ENCODE measurements at regions not wholly inside any gene's neighbourhood (a gene's known extent, or its start where the extent isn't known, plus 50 kb on each side); places are given as distances from the start of the nearest gene placed in this dataset.

- no peak overlapping the region for H3K4me3 ChIP-seq (ENCODE audit: low read depth, low read length)
Observed at GRCh38 chr3:99176169-99176964, 274.9 kb upstream of the DCBLD2 start.

GRCh38 chr3:99175276-99175812 is 273.8 kb upstream of the DCBLD2 start:
- H3K4me3 ChIP-seq (ENCODE audit: low read depth, low read length), result no peak overlapping the region
- DNase-seq (ENCODE audit: low read depth), result no peak

More at GRCh38 chr3:99176169-99176964, 274.9 kb upstream of the DCBLD2 start:
- DNase-seq (ENCODE audit: low read depth), result no peak

GRCh38 chr3:99172736-99173657 is 271.5 kb upstream of the DCBLD2 start:
- DNase-seq (ENCODE audit: low read depth), result peak; percentile 41
- no peak overlapping the region for H3K4me3 ChIP-seq (ENCODE audit: low read depth, low read length)

GRCh38 chr3:99171800-99172199 is 270.3 kb upstream of the DCBLD2 start:
- H3K4me3 ChIP-seq (ENCODE audit: low read depth, low read length), result no peak overlapping the region
- no peak for DNase-seq (ENCODE audit: low read depth)

- H3K4me3 ChIP-seq (ENCODE audit: low read depth, low read length), result no peak overlapping the region
- DNase-seq (ENCODE audit: low read depth), result no peak
Observed at GRCh38 chr3:99170867-99171517, 269.5 kb upstream of the DCBLD2 start.

GRCh38 chr3:99167071-99167470 is 265.6 kb upstream of the DCBLD2 start:
- H3K4me3 ChIP-seq (ENCODE audit: low read depth, low read length), result no peak overlapping the region

GRCh38 chr3:99163314-99163713 is 261.8 kb upstream of the DCBLD2 start:
- no peak overlapping the region for H3K4me3 ChIP-seq (ENCODE audit: low read depth, low read length)
- no peak for DNase-seq (ENCODE audit: low read depth)

More at GRCh38 chr3:99167071-99167470, 265.6 kb upstream of the DCBLD2 start:
- no peak for DNase-seq (ENCODE audit: low read depth)

- H3K4me3 ChIP-seq (ENCODE audit: low read depth, low read length), result no peak overlapping the region
- DNase-seq (ENCODE audit: low read depth), result no peak
Observed at GRCh38 chr3:99159220-99159762, 257.8 kb upstream of the DCBLD2 start.

GRCh38 chr3:99145031-99145430 is 243.5 kb upstream of the DCBLD2 start:
- no peak for DNase-seq (ENCODE audit: low read depth)
- H3K4me3 ChIP-seq (ENCODE audit: low read depth, low read length), result no peak overlapping the region

- H3K4me3 ChIP-seq (ENCODE audit: low read depth, low read length), result no peak overlapping the region
- no peak for DNase-seq (ENCODE audit: low read depth)
Observed at GRCh38 chr3:99143493-99143892, 242.0 kb upstream of the DCBLD2 start.

- no peak overlapping the region for H3K4me3 ChIP-seq (ENCODE audit: low read depth, low read length)
- DNase-seq (ENCODE audit: low read depth), result no peak
Observed at GRCh38 chr3:99134986-99135385, 233.5 kb upstream of the DCBLD2 start.

GRCh38 chr3:99131876-99132275 is 230.4 kb upstream of the DCBLD2 start:
- H3K4me3 ChIP-seq (ENCODE audit: low read depth, low read length), result no peak overlapping the region
- no peak for DNase-seq (ENCODE audit: low read depth)

- DNase-seq (ENCODE audit: low read depth), result peak; percentile 94
- no peak overlapping the region for H3K4me3 ChIP-seq (ENCODE audit: low read depth, low read length)
Observed at GRCh38 chr3:99128725-99129505, 227.4 kb upstream of the DCBLD2 start.

GRCh38 chr3:99128235-99128634 is 226.7 kb upstream of the DCBLD2 start:
- DNase-seq (ENCODE audit: low read depth), result no peak
- H3K4me3 ChIP-seq (ENCODE audit: low read depth, low read length), result no peak overlapping the region

GRCh38 chr3:99126316-99126715 is 224.8 kb upstream of the DCBLD2 start:
- no peak overlapping the region for H3K4me3 ChIP-seq (ENCODE audit: low read depth, low read length)
- no peak for DNase-seq (ENCODE audit: low read depth)

- no peak for DNase-seq (ENCODE audit: low read depth)
- no peak overlapping the region for H3K4me3 ChIP-seq (ENCODE audit: low read depth, low read length)
Observed at GRCh38 chr3:99119385-99119784, 217.9 kb upstream of the DCBLD2 start.

GRCh38 chr3:99118381-99118780 is 216.9 kb upstream of the DCBLD2 start:
- H3K4me3 ChIP-seq (ENCODE audit: low read depth, low read length), result no peak overlapping the region

GRCh38 chr3:99114565-99115291 is 213.2 kb upstream of the DCBLD2 start:
- no peak overlapping the region for H3K4me3 ChIP-seq (ENCODE audit: low read depth, low read length)

More at GRCh38 chr3:99118381-99118780, 216.9 kb upstream of the DCBLD2 start:
- no peak for DNase-seq (ENCODE audit: low read depth)

More at GRCh38 chr3:99114565-99115291, 213.2 kb upstream of the DCBLD2 start:
- DNase-seq (ENCODE audit: low read depth), result no peak

All from skeletal muscle cell (primary cell).